ENCODE measurements at regions not wholly inside any gene's neighbourhood (a gene's known extent, or its start where the extent isn't known, plus 50 kb on each side); places are given as distances from the start of the nearest gene placed in this dataset.

GRCh38 chr6:3620937-3621336 lies 130.6 kb downstream of the PXDC1 start:
- TF ChIP-seq CTCF (IDR thresholded peaks at IDR 0.05 in 8 of 11, conservative IDR thresholded peaks at IDR 0.05 in 3 of 11) (no peak), POLR2A (IDR thresholded peaks at IDR 0.05) (no peak), POLR2AphosphoS5 (IDR thresholded peaks at IDR 0.05) (no peak)

All from spleen (tissue), 7 donors.